ENCODE measurements at regions not wholly inside any gene's neighbourhood (a gene's known extent, or its start where the extent isn't known, plus 50 kb on each side); places are given as distances from the start of the nearest gene placed in this dataset.

GRCh38 chr6:84349542-84349941 is 122.1 kb upstream of the CEP162 start:
- no peaks in the 10 kb centered on the region for H3K27me3 ChIP-seq (ENCODE audit: low read depth)
- no peak overlapping the region for H3K27ac ChIP-seq
- H3K4me1 ChIP-seq, result no peaks in the 10 kb centered on the region
- H3K4me3 ChIP-seq, result no peak overlapping the region
- no peak for TF ChIP-seq CTCF (IDR thresholded peaks at IDR 0.05)
- DNase-seq (no peak), ATAC-seq (no peak)
- H3K36me3 ChIP-seq, result no peaks in the 10 kb centered on the region
- intact Hi-C loops (cut with DNase I), result no loop called here
- H3K9me3 ChIP-seq, result no peaks in the 10 kb centered on the region

GRCh38 chr6:84348801-84349200 is 121.4 kb upstream of the CEP162 start:
- no peak for ATAC-seq
- Histone ChIP-seq H3K9me3 (no peaks in the 10 kb centered on the region), H3K4me3 (no peak overlapping the region), H3K4me1 (no peaks in the 10 kb centered on the region), H3K27me3 (ENCODE audit: low read depth) (no peaks in the 10 kb centered on the region), H3K27ac (no peak overlapping the region), H3K36me3 (no peaks in the 10 kb centered on the region)
- no peak for DNase-seq
- intact Hi-C loops (cut with DNase I), result no loop called here
- TF ChIP-seq CTCF (IDR thresholded peaks at IDR 0.05), result no peak

- intact Hi-C loops (cut with DNase I), result no loop called here
- Histone ChIP-seq H3K27me3 (ENCODE audit: low read depth) (no peaks in the 10 kb centered on the region), H3K36me3 (no peaks in the 10 kb centered on the region), H3K4me1 (no peaks in the 10 kb centered on the region), H3K9me3 (no peaks in the 10 kb centered on the region), H3K4me3 (no peak overlapping the region), H3K27ac (no peak overlapping the region)
- ATAC-seq (no peak), DNase-seq (no peak)
- no peak for TF ChIP-seq CTCF (IDR thresholded peaks at IDR 0.05)
Observed at GRCh38 chr6:84346372-84346771, 118.9 kb upstream of the CEP162 start.

GRCh38 chr6:84344005-84344404 is 116.6 kb upstream of the CEP162 start:
- H3K27me3 ChIP-seq (ENCODE audit: low read depth), result no peaks in the 10 kb centered on the region
- no peak overlapping the region for H3K27ac ChIP-seq
- ATAC-seq (no peak), DNase-seq (no peak)
- no peak for TF ChIP-seq CTCF (IDR thresholded peaks at IDR 0.05)
- H3K4me1 ChIP-seq, result no peaks in the 10 kb centered on the region
- H3K36me3 ChIP-seq, result no peaks in the 10 kb centered on the region
- intact Hi-C loops (cut with DNase I), result no loop called here
- H3K9me3 ChIP-seq, result no peaks in the 10 kb centered on the region
- H3K4me3 ChIP-seq, result no peak overlapping the region

- intact Hi-C loops (cut with DNase I), result no loop called here
- Histone ChIP-seq H3K27ac (no peak overlapping the region), H3K27me3 (ENCODE audit: low read depth) (no peaks in the 10 kb centered on the region), H3K4me1 (no peaks in the 10 kb centered on the region), H3K4me3 (no peak overlapping the region), H3K9me3 (peaks cover 11% of the 10 kb centered on the region), H3K36me3 (no peaks in the 10 kb centered on the region)
- no peak for TF ChIP-seq CTCF (IDR thresholded peaks at IDR 0.05)
- no peak for DNase-seq
- ATAC-seq, result no peak
Observed at GRCh38 chr6:84340422-84340821, 113.0 kb upstream of the CEP162 start.

GRCh38 chr6:84333842-84334241 is 106.4 kb upstream of the CEP162 start:
- no peak for TF ChIP-seq CTCF (IDR thresholded peaks at IDR 0.05)
- ATAC-seq, result no peak
- intact Hi-C loops (cut with DNase I), result no loop called here

More at GRCh38 chr6:84333842-84334241, 106.4 kb upstream of the CEP162 start:
- Histone ChIP-seq H3K27ac (no peak overlapping the region), H3K27me3 (ENCODE audit: low read depth) (no peaks in the 10 kb centered on the region), H3K4me3 (no peak overlapping the region), H3K36me3 (no peaks in the 10 kb centered on the region), H3K9me3 (peaks cover 11% of the 10 kb centered on the region), H3K4me1 (no peaks in the 10 kb centered on the region)
- no peak for DNase-seq
